ENCODE measurements at regions not wholly inside any gene's neighbourhood (a gene's known extent, or its start where the extent isn't known, plus 50 kb on each side); places are given as distances from the start of the nearest gene placed in this dataset.

DNA sequence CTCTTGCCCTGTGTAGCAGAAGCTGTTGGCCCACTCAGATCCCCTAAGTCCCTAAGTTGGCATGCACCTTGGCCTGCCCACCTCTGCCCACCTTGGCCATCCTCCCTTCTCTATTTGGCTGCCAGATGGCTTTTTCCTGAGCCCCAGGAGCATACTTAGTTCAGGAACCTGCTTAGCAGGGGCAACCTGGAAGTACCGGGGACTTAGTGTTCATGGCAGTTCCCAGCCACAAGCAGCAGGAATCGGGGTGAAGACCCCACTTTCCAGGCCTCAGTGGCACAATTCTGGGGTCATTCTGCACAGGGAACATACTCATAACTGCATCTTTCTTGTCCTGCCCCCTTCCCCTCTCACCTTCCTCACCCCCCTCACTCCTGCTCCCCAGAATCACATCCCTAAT, 158.0 kb upstream of the PMEPA1 start:
- DNase-seq: no peak

DNA sequence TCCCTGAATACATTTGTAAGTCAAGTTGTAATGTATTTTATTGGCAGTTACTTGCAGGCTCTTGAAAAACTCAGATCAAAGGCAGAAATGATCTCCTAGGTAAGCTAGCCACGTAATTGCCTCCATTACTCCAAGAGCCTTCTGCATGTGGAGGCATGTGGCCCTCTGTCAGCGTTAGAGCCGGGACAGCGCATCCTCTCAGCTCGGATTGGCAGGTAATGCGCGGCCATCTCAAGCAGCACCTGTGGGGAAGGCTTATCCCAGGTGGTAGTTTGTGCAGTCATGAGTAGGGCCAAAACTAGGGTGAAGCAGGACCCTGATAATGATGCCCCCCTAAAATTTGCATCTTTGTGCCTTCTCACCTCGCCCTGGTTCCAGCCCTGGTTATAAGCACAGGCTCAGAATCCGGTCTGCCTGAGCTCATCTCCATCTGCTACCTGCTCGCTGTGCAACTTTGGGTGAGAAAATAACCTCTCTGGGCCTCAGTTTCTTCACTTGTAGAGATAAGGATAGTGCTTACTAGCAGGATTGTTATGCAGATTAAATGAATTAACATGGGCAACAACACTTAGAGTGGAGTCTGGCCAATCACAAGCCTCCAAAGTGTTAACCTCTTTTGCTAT, 157.5 kb upstream of the PMEPA1 start:
- no peak for DNase-seq

GRCh38 chr20:57866250-57867106, 156.7 kb upstream of the PMEPA1 start:
- no peak for DNase-seq

DNA sequence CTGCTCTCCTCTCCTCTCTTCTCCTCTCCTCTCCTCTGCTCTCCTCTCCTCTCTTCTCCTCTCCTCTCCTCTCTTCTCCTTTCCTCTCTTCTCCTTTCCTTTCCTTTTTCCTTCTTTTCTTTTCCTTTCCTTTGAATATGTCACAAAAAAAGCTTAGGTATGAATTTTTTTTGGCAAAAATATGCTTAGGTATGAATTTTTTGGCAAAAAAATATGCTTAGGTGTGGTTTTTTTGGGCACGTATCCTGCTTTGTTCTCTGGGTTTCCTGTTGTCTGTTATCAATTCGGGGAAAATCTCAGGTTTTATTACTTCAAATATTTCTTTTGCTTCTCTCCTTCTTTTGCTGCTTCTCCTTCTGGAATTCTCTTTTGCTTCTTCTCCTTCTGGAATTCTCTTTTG, 155.5 kb upstream of the PMEPA1 start:
- DNase-seq: no peak

GRCh38 chr20:57860576-57860975, 150.8 kb upstream of the PMEPA1 start:
- DNase-seq: no peak

DNA sequence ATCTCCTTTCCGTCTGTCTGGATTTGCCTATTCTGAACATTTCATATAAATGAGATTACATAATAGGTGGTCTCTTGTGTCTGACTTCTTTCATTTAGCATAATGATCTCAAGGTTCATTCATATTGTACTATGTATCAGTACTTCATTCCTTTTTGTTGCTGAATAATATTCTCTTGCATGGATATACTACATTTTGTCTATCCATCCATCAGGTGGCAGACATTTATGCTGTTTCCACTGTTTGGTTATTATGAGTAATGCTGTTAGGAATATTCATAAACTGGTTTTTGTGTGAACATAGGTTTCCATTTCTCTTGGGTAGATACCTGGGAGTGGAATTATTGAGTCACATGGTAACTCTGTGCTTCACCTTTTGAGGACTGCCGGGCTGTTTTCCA, 148.2 kb upstream of the PMEPA1 start:
- no peak for DNase-seq

DNA sequence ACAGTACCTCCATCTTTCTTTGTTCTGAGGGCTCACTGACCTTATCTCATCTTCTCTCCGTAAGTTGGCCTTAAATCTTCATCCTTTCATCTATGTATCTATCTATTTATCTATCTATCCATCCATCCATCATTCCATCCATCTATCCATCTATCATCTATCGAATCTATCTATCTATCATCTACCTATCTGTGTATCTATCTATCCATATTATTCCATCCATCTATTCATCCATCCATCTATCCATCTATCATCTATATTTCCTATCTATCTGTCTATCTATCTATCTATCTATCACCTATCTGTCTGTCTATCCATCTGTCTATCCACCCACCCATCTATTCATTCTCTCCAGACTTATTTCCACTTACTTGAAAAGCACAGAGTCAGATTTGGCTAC, 147.3 kb upstream of the PMEPA1 start:
- DNase-seq: no peak

- DNase-seq: no peak
Measured at GRCh38 chr20:57856658-57857057, 146.8 kb upstream of the PMEPA1 start.

DNA sequence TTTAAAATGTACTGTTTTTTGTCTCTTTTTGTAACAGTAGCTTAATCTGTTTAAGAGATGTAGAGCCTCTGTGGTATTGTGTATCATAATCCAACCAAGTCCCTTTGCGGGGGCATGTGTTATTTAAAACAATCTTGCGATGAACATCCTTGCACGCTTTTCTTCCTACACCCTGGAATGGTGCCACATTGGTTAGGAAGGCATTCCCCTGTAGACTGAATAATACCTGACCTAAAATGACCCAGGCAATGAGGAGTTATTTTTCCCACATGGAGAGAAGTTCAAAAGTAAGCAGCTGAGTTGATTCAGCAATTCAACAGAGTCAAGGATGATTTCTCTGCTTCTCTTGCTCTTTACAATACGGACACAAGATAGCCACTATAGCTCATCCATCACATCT, 142.0 kb upstream of the PMEPA1 start:
- DNase-seq: no peak

DNA sequence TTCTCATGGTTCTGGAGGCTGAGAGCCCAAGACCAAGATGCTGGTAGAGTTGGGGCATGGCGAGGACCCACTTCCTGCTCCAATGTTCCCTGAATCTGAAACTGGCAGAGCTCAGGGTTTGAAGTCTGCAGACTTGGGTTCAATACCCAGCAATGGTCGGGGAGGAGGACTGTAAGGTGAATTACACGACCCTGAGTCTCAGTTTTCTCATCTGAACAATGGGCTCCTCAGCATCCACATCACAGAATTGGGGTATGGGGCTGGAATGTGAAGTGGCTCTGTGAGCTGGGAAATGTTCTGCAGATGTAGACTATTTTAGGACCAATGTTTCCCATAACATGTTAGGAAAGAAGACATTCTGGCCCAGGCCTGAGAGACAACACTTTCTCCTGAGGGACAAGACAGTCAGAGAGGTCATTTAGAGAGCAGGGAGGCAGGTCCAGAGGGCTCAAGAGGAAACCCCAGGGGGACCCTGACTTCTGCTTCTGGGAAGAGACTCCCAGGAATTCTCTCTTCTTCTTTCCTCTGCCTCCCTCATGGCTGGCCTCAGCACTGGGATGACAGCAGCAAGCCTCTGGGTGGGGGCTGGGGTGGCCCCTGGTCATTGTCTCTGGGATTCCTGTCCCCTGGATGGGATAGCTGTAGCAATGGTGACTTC, 141.3 kb upstream of the PMEPA1 start:
- DNase-seq: no peak

GRCh38 chr20:57849521-57850215, 139.9 kb upstream of the PMEPA1 start:
- no peak for DNase-seq

- DNase-seq: no peak
Measured at GRCh38 chr20:57849121-57849520, 139.3 kb upstream of the PMEPA1 start.

DNA sequence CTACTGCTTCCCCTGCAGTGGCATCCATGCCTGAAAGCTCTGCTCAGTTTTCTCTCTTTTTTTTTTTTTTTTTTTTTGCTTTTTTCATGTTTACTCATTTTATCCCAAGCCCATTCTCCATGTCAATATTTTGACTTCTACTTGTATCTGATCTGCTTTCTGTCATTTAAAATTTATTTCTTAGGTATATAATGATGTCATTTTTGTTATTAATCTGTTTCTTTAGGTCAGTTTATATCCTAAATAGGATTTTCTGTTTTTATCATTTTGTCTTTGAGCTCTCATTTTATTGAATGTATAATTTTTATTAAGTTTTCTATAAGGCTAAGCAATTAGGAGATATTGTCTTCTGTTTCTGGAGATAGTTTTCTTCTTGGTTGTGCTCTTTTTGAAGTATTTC, 138.5 kb upstream of the PMEPA1 start:
- DNase-seq: no peak

GRCh38 chr20:57847104-57847503, 137.3 kb upstream of the PMEPA1 start:
- no peak for DNase-seq

- no peak for DNase-seq
Measured at GRCh38 chr20:57844626-57845596, 135.1 kb upstream of the PMEPA1 start.

- DNase-seq: no peak
Measured at GRCh38 chr20:57843941-57844625, 134.3 kb upstream of the PMEPA1 start.

DNA sequence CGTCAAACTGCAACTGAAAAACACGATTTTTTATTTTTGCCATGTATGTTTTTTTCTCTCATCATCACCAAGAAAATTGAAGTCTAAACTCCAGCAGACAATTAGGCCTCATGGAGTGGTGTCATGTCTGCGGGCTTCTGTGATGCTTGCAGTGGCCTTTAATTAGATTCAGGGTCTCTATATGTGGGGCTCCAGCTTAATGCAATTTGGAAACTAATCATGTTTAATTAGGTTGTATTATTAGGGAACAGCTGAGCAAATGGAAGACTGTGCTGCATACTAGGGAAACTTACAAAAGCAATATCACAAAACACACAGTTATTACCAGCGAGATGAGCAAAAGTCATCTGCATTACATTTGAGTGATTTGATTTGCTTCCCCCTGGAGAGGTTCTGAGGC, 132.9 kb upstream of the PMEPA1 start:
- DNase-seq: no peak

DNA sequence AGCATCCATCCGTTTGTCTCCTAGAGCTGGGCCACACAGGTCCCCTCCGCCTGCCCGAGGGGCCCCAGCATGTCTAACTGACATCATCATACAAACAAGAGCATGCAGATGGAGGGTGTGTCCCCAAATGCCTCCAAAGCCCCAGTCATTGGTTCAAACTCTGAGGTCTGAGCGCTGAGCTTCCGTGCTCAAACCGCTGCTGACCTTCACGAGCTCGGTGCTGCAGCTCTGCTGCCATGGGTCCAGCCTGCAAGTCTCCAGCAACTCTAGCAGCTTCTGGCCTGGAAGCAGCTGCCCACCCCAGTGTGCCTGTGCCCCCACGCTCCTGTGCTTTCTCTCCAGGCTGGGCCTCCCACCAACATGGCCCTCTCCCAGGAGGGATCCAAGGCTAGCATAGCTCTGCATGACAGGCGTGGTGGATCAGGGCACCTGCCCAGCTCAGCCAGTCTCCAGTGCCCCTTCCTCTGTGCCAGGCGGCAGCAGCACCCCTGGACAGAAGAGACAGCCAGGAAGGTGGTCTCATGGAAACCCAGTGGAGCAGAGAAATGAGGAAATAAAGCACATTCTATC, 131.6 kb upstream of the PMEPA1 start:
- no peak for DNase-seq

DNA sequence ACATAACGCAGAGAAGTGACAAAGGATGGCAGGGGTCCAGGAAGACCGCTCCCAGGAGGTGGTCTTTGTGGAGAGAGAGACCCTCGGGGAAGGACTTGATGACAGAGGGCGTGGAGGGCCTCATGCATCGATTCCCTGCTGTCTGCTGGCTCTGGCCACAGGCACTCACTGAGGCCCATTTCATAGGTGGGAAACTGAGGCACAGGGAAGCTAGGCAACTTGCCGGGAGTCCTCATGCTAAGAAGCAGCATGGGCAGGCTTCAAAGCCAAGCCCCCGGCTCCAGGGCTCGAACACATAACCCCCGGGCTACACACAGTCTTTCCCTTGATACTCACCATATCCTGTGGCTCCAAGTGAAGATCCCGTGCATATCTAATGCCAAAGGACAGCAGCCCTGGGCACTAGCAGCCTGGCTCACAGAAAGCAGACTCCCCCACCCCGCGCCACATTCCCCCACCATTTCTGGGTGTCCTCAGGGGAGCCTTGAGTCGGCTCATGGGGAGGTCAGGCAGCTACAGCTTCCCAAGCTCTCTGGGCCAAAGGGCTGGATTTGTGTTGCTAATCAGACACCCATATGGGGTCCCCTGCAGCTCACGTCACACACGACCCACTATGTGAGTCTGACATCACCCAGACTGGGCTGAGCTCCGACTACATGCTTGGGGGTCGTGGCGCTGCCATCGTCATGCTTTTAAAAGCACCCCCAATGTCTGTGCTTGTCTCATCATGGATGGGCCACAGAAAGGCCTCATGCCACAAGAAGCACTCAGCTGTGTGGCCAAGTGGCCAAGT, 130.9 kb upstream of the PMEPA1 start:
- DNase-seq: no peak

- DNase-seq: no peak
Measured at GRCh38 chr20:57840066-57840465, 130.3 kb upstream of the PMEPA1 start.
